ENCODE measurements at regions not wholly inside any gene's neighbourhood (a gene's known extent, or its start where the extent isn't known, plus 50 kb on each side); places are given as distances from the start of the nearest gene placed in this dataset.

- DNase-seq: no peak
Observed at GRCh38 chr6:120202878-120203277, 853.3 kb upstream of the MAN1A1 start.

- no peak for DNase-seq
Observed at GRCh38 chr6:120200853-120201252, 851.3 kb upstream of the MAN1A1 start.

GRCh38 chr6:120198033-120198432 is 848.5 kb upstream of the MAN1A1 start:
- DNase-seq: no peak

GRCh38 chr6:120186080-120186479 is 836.5 kb upstream of the MAN1A1 start:
- DNase-seq: no peak

- DNase-seq: no peak
Observed at GRCh38 chr6:120173250-120173649, 823.7 kb upstream of the MAN1A1 start.

GRCh38 chr6:120164531-120164930 is 815.0 kb upstream of the MAN1A1 start:
- no peak for DNase-seq

GRCh38 chr6:120157873-120158272 is 808.3 kb upstream of the MAN1A1 start:
- no peak for DNase-seq

GRCh38 chr6:120147071-120147871 is 797.7 kb upstream of the MAN1A1 start:
- no peak for DNase-seq

- DNase-seq: no peak
Observed at GRCh38 chr6:120141601-120142000, 792.0 kb upstream of the MAN1A1 start.

GRCh38 chr6:120137492-120137891 is 787.9 kb upstream of the MAN1A1 start:
- no peak for DNase-seq

- DNase-seq: no peak
Observed at GRCh38 chr6:120129228-120129627, 779.7 kb upstream of the MAN1A1 start.

- DNase-seq: no peak
Observed at GRCh38 chr6:120122401-120122800, 772.8 kb upstream of the MAN1A1 start.

GRCh38 chr6:120116343-120116742 is 766.8 kb upstream of the MAN1A1 start:
- no peak for DNase-seq

- DNase-seq: no peak
Observed at GRCh38 chr6:120112980-120113379, 763.4 kb upstream of the MAN1A1 start.

- DNase-seq: no peak
Observed at GRCh38 chr6:120111001-120111400, 761.4 kb upstream of the MAN1A1 start.

GRCh38 chr6:120108061-120108795 is 758.7 kb upstream of the MAN1A1 start:
- DNase-seq: no peak

- DNase-seq: no peak
Observed at GRCh38 chr6:120103618-120104017, 754.1 kb upstream of the MAN1A1 start.

GRCh38 chr6:120096696-120097260 is 747.2 kb upstream of the MAN1A1 start:
- no peak for DNase-seq

- DNase-seq: no peak
Observed at GRCh38 chr6:120083186-120083585, 733.6 kb upstream of the MAN1A1 start.

GRCh38 chr6:120077489-120077888 is 727.9 kb upstream of the MAN1A1 start:
- no peak for DNase-seq

- no peak for DNase-seq
Observed at GRCh38 chr6:120058410-120058809, 708.8 kb upstream of the MAN1A1 start.

GRCh38 chr6:120056085-120056484 is 706.5 kb upstream of the MAN1A1 start:
- no peak for DNase-seq

- DNase-seq: no peak
Observed at GRCh38 chr6:120055071-120055470, 705.5 kb upstream of the MAN1A1 start.

GRCh38 chr6:120039664-120040063 is 690.1 kb upstream of the MAN1A1 start:
- DNase-seq: no peak

Data from 8988T (cell line).